Astrocyte (in vitro differentiated cells and primary cell): ENCODE measurements at regions not wholly inside any gene's neighbourhood (a gene's known extent, or its start where the extent isn't known, plus 50 kb on each side); places are given as distances from the start of the nearest gene placed in this dataset.

Experiments
- DNase-seq: peaks from one replicate; pipeline ENCODE4 v3.0.0-alpha.2; 2010; ENCODE audit warnings: low read depth
- FAIRE-seq: peaks from 2 replicates; lab custom pipeline; 2011; peaks lifted over from hg19 to GRCh38; lab: Jason Lieb, UNC
- H2AFZ ChIP-seq: 2 replicates; pipeline ENCODE4 v1.6.0; 2012; ENCODE audit warnings: low read depth, low read length, inconsistent platforms
- H3K27ac ChIP-seq: 2 replicates; pipeline ENCODE4 v1.5.1; 2011; ENCODE audit warnings: low read depth, low read length, inconsistent platforms
- H3K27me3 ChIP-seq: 2 replicates; pipeline ENCODE4 v1.6.0; 2011; ENCODE audit warnings: low read length, inconsistent platforms; ENCODE audit not compliant: insufficient read depth
- H3K36me3 ChIP-seq: 2 replicates; pipeline ENCODE4 v1.5.1; 2011; ENCODE audit warnings: low read length, inconsistent platforms; ENCODE audit not compliant: insufficient read depth
- H3K4me1 ChIP-seq: 2 replicates; pipeline ENCODE4 v1.5.1; 2011; ENCODE audit warnings: low read length, inconsistent platforms; ENCODE audit not compliant: insufficient read depth
- H3K4me2 ChIP-seq: 2 replicates; pipeline ENCODE4 v1.6.0; 2012; ENCODE audit warnings: low read length, inconsistent platforms
- H3K4me3 ChIP-seq: 2 replicates; pipeline ENCODE4 v1.5.1; 2011; ENCODE audit warnings: low read depth, mild to moderate bottlenecking, low read length, inconsistent platforms; ENCODE audit not compliant: insufficient read depth
- H3K79me2 ChIP-seq: 2 replicates; pipeline ENCODE4 v1.6.0; 2012; ENCODE audit warnings: mild to moderate bottlenecking, low read length, inconsistent platforms; ENCODE audit not compliant: insufficient read depth
- H3K9ac ChIP-seq: 2 replicates; pipeline ENCODE4 v1.6.0; 2012; ENCODE audit warnings: mild to moderate bottlenecking, low read length, inconsistent platforms
- H3K9me3 ChIP-seq: 2 replicates; pipeline ENCODE4 v1.5.1; 2012; ENCODE audit warnings: low read depth, mild to moderate bottlenecking, low read length, inconsistent platforms; ENCODE audit not compliant: insufficient read depth
- H4K20me1 ChIP-seq: 2 replicates; pipeline ENCODE4 v1.6.0; 2012; ENCODE audit warnings: low read length, inconsistent platforms; ENCODE audit not compliant: insufficient read depth
- H3K27ac Mint-ChIP-seq: one replicate; pipeline ENCODE4 v1.8.0; 2021; ENCODE audit warnings: mild to moderate bottlenecking, mixed read lengths; ENCODE audit not compliant: unreplicated experiment
- H3K27me3 Mint-ChIP-seq: one replicate; pipeline ENCODE4 v1.8.0; 2021; ENCODE audit warnings: low read depth, mixed read lengths; ENCODE audit not compliant: unreplicated experiment
- H3K36me3 Mint-ChIP-seq: one replicate; pipeline ENCODE4 v1.8.0; 2021; ENCODE audit warnings: low read depth, mixed read lengths; ENCODE audit not compliant: unreplicated experiment
- H3K4me1 Mint-ChIP-seq: one replicate; pipeline ENCODE4 v1.8.0; 2021; ENCODE audit warnings: low read depth, mixed read lengths; ENCODE audit not compliant: unreplicated experiment
- H3K4me3 Mint-ChIP-seq: one replicate; pipeline ENCODE4 v1.8.0; 2021; ENCODE audit warnings: mild to moderate bottlenecking, moderate library complexity, mixed read lengths; ENCODE audit not compliant: unreplicated experiment
- H3K9me3 Mint-ChIP-seq: one replicate; pipeline ENCODE4 v1.8.0; 2021; ENCODE audit warnings: mild to moderate bottlenecking, mixed read lengths; ENCODE audit not compliant: unreplicated experiment
- CTCF ChIP-seq: IDR thresholded peaks from 2 replicates; pipeline ENCODE4 v1.5.1; 2011; ENCODE audit warnings: low read depth, mild to moderate bottlenecking, inconsistent platforms, low read length, moderate library complexity; ENCODE audit not compliant: insufficient read depth
- EZH2 ChIP-seq: IDR thresholded peaks from 2 replicates; pipeline ENCODE4 v1.6.1; 2012; ENCODE audit warnings: mild to moderate bottlenecking, low read length, inconsistent platforms; ENCODE audit not compliant: insufficient read depth

- Histone ChIP-seq H3K36me3 (no peaks in the 10 kb centered on the region), H3K4me2 (no peak overlapping the region), H3K9ac (no peak overlapping the region), H4K20me1 (no peaks in the 10 kb centered on the region), H3K4me3 (no peak overlapping the region), H3K4me1 (no peaks in the 10 kb centered on the region), H2AFZ (no peak overlapping the region), H3K27me3 (no peaks in the 10 kb centered on the region), H3K27ac (no peak overlapping the region), H3K9me3 (no peaks in the 10 kb centered on the region), H3K79me2 (no peaks in the 10 kb centered on the region)
- no peak for TF ChIP-seq EZH2
- TF ChIP-seq CTCF: no peak
- Mint-ChIP-seq H3K27ac (no peak overlapping the region), H3K9me3 (peaks cover 3% of the 10 kb centered on the region), H3K4me3 (no peak overlapping the region), H3K27me3 (no peaks in the 10 kb centered on the region), H3K36me3 (no peaks in the 10 kb centered on the region), H3K4me1 (no peaks in the 10 kb centered on the region)
- DNase-seq (no peak), FAIRE-seq (no peak)
Measured at GRCh38 chr19:21610787-21611186, 105.4 kb downstream of the ZNF429 start.

GRCh38 chr19:21610341-21610740 lies 104.9 kb downstream of the ZNF429 start:
- Histone ChIP-seq H3K36me3 (no peaks in the 10 kb centered on the region), H3K4me2 (no peak overlapping the region), H3K79me2 (no peaks in the 10 kb centered on the region), H3K27ac (no peak overlapping the region), H3K4me1 (no peaks in the 10 kb centered on the region), H3K9ac (no peak overlapping the region), H3K27me3 (no peaks in the 10 kb centered on the region), H2AFZ (no peak overlapping the region), H4K20me1 (no peaks in the 10 kb centered on the region), H3K9me3 (no peaks in the 10 kb centered on the region), H3K4me3 (no peak overlapping the region)
- H3K9me3 Mint-ChIP-seq: peaks cover 3% of the 10 kb centered on the region
- FAIRE-seq (no peak), DNase-seq (no peak)
- no peaks in the 10 kb centered on the region for H3K27me3 Mint-ChIP-seq
- no peak overlapping the region for H3K27ac Mint-ChIP-seq
- TF ChIP-seq CTCF (no peak), EZH2 (no peak)
- H3K4me1 Mint-ChIP-seq: no peaks in the 10 kb centered on the region
- no peaks in the 10 kb centered on the region for H3K36me3 Mint-ChIP-seq
- no peak overlapping the region for H3K4me3 Mint-ChIP-seq

- H3K4me1 ChIP-seq: no peaks in the 10 kb centered on the region
- H3K9ac ChIP-seq: no peak overlapping the region
- H3K27ac Mint-ChIP-seq: no peak overlapping the region
- FAIRE-seq (no peak), DNase-seq (no peak)
- H3K9me3 ChIP-seq: no peaks in the 10 kb centered on the region
- TF ChIP-seq EZH2: no peak
- TF ChIP-seq CTCF: no peak
- no peaks in the 10 kb centered on the region for H3K36me3 Mint-ChIP-seq
- no peaks in the 10 kb centered on the region for H3K79me2 ChIP-seq
- peaks cover 7% of the 10 kb centered on the region for H3K4me1 Mint-ChIP-seq
- no peaks in the 10 kb centered on the region for H3K27me3 ChIP-seq
- peaks cover 3% of the 10 kb centered on the region for H3K9me3 Mint-ChIP-seq
- no peak overlapping the region for H3K27ac ChIP-seq
- H3K4me3 ChIP-seq: no peak overlapping the region
- no peaks in the 10 kb centered on the region for H3K36me3 ChIP-seq
- H3K4me3 Mint-ChIP-seq: no peak overlapping the region
- no peak overlapping the region for H2AFZ ChIP-seq
- H3K4me2 ChIP-seq: no peak overlapping the region
- no peaks in the 10 kb centered on the region for H3K27me3 Mint-ChIP-seq
- no peaks in the 10 kb centered on the region for H4K20me1 ChIP-seq
Measured at GRCh38 chr19:21608571-21608970, 103.2 kb downstream of the ZNF429 start.
